NCI-H146 treated with DMSO at 0.1 percent for 48 hours (cell line): ENCODE measurements at regions not wholly inside any gene's neighbourhood (a gene's known extent, or its start where the extent isn't known, plus 50 kb on each side); places are given as distances from the start of the nearest gene placed in this dataset.

Source experiments
- DNase-seq: peaks from one replicate; lab custom pipeline; 2025; ENCODE audit not compliant: unreplicated experiment; lab: John Stamatoyannopoulos, UW

DNA sequence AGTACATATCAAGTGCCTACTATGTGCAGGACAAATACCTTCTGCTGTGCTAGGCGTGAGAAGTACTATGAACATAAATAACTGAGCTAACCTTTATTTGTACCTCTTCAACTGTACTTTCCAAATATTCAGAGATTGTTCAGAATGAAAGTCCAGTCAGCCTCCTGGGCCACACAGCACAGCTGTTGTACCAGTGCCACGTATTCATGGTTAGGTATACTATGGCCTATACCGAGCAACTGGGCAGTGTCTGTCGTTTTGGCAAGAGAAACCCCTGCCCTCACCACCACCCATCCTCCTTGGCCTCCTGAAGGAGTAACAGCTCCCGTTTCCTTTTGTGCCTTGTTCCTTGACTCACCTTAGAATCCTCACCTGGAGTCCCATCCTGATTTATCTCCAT, 53.0 kb downstream of the RASSF10 start:
- no peak for DNase-seq

DNA sequence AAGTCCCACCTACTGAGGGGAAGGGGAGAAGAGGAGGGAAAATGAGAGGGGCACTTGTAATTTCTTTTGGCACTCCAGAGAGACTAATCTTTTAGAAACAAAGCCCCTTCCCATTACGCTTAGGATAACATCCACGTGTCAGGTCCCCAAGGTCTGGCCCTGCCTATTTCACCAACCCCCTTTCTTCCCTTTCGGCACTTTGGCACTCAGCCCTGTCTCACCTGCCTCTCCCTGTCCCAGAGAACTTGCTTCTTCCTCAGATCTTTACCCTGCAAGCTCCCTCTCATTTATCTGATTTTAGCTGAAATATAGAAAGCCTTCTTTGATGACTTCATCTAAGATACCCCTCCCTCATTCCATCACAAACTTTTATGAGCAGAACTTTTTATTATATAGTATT, 55.5 kb downstream of the RASSF10 start:
- DNase-seq: no peak

- no peak for DNase-seq
These were observed 56.2 kb downstream of the RASSF10 start for GRCh38 chr11:13065200-13065787.

DNA sequence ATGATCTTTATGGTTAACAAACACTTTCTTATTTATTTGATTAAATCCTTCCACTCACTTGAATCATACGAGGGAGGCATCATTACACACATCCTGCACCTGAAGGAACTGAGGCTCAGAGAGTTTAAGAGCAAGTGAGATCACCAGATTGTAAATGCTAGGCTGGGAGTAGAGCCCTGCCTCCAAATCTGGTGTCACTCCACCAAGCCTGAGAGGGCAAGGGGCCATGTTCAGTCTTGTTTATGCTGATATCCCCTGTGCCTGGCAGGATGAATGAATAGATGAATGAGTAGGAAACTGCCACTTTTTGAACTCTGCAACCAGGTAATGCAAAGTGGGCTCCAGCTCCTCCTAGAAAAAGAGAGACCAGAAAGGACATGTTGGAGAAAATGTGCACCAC, 59.1 kb downstream of the RASSF10 start:
- DNase-seq: no peak

GRCh38 chr11:13073119-13073981, 64.2 kb downstream of the RASSF10 start:
- DNase-seq: no peak

- DNase-seq: no peak
These were observed 65.8 kb downstream of the RASSF10 start for GRCh38 chr11:13074714-13075464.

DNA sequence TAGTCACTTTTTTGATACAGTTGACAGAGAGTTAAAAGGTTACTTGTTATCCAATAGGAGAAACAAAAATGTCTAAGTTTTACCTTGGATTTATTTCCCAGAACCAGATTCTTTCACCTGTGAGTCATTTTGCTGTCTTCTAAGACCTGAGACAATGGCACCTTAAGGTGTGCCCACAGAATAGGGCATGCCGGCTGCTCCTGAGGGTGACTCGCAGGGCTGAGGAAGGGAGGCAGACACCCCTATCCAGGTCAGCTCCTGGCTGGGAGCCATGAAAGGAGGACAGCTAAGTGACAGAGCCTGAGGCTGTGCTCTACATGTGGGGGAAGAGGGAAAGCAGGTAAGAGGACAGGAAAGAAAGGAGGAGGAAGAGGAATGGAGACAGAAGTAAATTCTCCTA, 67.8 kb downstream of the RASSF10 start:
- DNase-seq: no peak

- DNase-seq: no peak
These were observed 71.7 kb downstream of the RASSF10 start for GRCh38 chr11:13080861-13081260.

GRCh38 chr11:13082588-13082987, 73.5 kb downstream of the RASSF10 start:
- DNase-seq: no peak

DNA sequence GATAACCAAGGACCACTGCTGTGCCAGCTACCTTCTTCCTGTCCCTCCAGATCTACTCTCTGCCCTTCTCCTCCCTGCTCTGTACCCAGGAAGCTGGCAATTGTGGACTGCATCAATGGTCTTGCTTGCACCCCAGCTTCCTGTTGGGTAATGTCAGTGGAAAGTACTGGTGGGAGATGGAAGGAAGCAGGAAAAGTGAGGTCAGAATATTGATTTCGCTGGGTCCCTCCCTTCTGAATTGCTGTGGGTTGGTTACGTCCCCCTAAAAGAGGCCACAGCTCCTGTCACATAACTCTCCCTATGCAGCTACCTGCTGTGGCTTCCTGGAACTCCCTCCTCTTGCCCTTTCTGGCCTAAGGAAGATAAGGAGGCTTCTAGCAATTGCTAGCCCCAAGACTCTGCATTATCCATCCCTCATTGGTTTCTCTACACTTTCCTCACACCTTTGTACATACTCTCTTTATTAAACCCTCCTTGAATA, 81.2 kb downstream of the RASSF10 start:
- no peak for DNase-seq

DNA sequence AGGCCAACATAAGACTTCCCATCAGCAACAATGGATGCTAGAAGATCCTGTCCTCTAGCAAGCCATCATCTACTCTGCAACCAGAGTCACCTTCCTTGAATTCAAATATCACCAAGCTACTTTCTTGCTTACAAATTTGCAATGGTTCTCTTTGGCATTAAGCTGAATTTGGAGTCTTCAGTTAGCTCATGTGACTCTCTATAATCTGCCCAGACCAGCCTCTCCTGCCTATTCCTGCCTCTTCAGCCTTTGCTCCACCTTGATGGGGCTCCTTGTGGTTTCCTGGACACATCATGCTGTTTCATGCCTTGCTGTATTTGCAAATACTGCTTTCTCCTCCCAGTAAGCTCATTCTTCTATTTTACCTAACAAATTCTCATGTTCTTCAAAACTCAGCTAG, 82.3 kb downstream of the RASSF10 start:
- no peak for DNase-seq

- DNase-seq: no peak
These were observed 82.7 kb downstream of the RASSF10 start for GRCh38 chr11:13091804-13092203.

DNA sequence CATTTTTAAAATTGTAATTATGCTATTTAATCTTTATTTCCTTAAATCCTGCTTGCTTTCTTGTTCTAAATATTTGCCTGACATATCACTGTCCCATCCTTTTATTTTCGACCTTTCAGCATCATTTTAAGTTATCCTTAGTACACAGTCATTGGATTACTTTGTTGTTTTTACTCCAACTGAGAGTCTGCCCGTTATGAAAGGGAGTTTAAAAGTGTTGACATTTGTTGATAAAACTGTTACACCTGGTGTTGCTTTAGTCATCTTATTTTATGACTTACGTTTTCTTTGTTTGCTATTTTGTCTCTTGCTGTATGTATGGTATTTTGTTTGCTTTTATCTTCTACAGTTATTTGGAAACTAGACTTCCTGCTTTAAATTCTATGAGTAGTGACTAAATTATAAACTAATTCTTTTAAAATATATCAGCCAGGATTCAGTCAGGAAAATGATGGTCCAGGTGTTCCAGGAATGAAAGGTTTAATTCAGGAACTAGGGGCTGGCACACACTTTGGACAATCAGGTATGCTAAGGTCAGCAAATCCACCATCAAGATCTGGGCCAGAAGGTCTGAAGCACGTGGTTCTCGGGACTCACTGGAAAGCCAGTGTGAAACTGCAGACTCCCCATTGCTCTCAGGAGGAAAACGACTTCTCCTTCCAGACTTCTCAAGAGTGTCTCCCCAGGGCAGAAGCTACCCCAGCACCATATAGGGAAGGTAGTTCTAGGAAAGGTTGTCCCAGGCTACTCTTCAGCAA, 86.0 kb downstream of the RASSF10 start:
- DNase-seq: peak; percentile 84

GRCh38 chr11:13098063-13098462, 88.9 kb downstream of the RASSF10 start:
- DNase-seq: peak; percentile 19

GRCh38 chr11:13098616-13099289, 89.6 kb downstream of the RASSF10 start:
- DNase-seq: no peak

DNA sequence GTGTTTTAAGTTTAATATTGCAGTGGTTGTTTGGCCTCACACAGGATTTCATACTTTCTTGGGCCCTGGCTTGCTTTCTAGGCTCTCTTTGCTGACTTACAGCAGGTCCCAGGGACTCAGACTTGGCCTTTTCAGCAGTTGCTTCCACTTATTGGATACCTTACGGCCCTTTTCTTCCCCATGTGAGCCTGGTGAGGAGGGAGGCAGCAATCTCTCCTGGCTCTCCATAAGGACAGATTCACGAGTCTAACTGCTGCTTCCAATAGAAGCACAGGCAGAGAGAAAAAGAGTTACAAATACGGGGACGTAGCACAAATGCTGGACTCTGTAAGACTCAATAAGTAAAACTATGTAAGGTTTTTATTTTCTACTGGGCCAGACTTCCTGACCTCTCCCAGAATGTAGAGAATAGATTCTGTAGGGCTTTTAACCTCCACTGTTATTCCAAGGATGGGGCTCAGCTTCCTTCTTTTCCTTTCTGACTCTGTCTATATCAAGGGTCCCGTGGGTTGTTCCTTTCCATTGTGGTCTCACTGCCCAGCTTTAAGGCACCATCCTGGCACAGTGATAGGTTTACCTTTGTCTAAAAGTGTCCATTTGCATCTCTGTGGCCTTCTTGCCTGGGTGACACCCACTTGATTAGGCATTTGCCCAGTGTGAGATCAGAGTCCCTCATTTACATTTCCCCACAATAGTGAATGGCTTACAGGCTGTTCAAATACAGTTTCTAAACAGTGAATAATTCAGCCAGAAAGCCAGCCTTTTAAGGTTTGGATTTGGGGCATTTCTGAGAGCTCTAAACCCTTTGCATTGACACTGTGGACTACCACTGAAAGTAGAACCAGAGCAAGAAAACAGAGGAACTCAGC, 92.8 kb downstream of the RASSF10 start:
- peak; percentile 44 for DNase-seq

DNA sequence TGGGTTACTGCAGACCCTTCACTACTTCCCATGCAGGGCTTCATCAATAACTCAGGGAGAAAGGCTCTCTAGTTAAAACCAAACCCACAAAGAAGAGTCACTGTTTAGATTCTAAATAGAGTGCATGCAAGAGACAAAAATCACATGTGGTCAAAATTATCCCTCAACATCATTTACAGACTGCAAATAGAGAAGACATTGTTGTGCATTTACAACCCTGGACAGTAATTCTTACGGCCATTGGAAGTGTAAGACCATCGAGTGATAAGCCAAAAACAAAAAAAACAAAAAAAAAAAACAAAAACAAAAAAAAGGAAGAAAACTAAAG, 93.4 kb downstream of the RASSF10 start:
- no peak for DNase-seq

GRCh38 chr11:13102865-13103539, 93.9 kb downstream of the RASSF10 start:
- peak; percentile 36 for DNase-seq

DNA sequence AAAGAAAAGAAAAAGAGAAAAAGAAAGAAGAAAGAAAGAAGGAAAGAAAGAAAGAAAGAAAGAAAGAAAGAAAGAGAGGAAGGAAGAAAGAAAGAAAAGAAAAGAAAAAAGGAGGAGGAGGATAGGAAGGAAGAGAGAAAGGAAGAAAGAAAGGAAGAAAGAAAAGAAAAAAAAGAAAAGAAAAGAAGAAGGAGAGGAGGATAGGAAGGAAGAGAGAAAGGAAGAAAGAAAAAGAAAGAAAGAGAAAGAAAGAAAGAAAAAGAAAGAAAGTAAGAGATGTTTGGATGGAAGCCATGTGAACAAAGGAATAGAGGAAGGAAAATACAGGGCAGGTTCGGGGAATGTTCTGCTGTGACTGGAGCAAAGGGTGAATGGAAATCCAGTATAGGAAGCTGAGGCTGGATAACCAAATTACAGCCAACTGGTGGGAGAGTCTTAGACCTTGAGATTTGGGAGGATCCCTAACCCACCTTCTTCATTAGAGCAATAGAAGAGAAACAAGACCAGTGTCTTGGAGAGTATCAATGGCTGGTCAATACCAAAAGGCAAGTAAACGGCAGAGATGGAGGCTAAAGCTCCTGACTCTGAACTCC, 94.9 kb downstream of the RASSF10 start:
- DNase-seq: no peak
